HG03432 (cell line): ENCODE measurements at regions not wholly inside any gene's neighbourhood (a gene's known extent, or its start where the extent isn't known, plus 50 kb on each side); places are given as distances from the start of the nearest gene placed in this dataset.

Source experiments
- ATAC-seq: cut with Tn5 transposase; IDR thresholded peaks from one replicate; pipeline ENCODE4 v1.9.1; 2021; ENCODE audit warnings: mild to moderate bottlenecking, moderate library complexity; ENCODE audit not compliant: unreplicated experiment

GRCh38 chr1:68293609-68294366 is 61.5 kb upstream of the WLS start:
- no peak for ATAC-seq

- no peak for ATAC-seq
Measured at GRCh38 chr1:68293122-68293521, 60.8 kb upstream of the WLS start.

GRCh38 chr1:68291688-68292384 is 59.5 kb upstream of the WLS start:
- no peak for ATAC-seq

- ATAC-seq: no peak
Measured at GRCh38 chr1:68287241-68287640, 54.9 kb upstream of the WLS start.

- ATAC-seq: no peak
Measured at GRCh38 chr1:68285046-68285445, 52.7 kb upstream of the WLS start.

GRCh38 chr1:68281946-68282615 is 49.8 kb upstream of the WLS start:
- no peak for ATAC-seq
